ENCODE measurements at regions not wholly inside any gene's neighbourhood (a gene's known extent, or its start where the extent isn't known, plus 50 kb on each side); places are given as distances from the start of the nearest gene placed in this dataset.

GRCh38 chr3:23659840-23660430 is 145.8 kb upstream of the UBE2E1 start:
- no peaks in the 10 kb centered on the region for H3K27me3 ChIP-seq (ENCODE audit: control insufficient read depth, insufficient read depth, low read length)
- WGBS (ENCODE audit: insufficient coverage), result 87% methylated on average over 5 of the region's 5 CpGs
- TF ChIP-seq CTCF (IDR thresholded peaks at IDR 0.05), result no peak
- no peak overlapping the region for H3K4me3 ChIP-seq (ENCODE audit: low read length)
- peaks cover 6% of the 10 kb centered on the region for H3K4me1 ChIP-seq (ENCODE audit: control insufficient read depth, insufficient read depth, low read length)
- peaks cover 9 to 19% of the 10 kb centered on the region in 2 donors for H3K4me1 Mint-ChIP-seq
- H3K27ac ChIP-seq (ENCODE audit: low read length), result no peak overlapping the region
- DNase-seq, result no peak
- H3K36me3 ChIP-seq (ENCODE audit: control insufficient read depth, insufficient read depth, low read length), result no peaks in the 10 kb centered on the region
- peaks cover 0 to 5% of the 10 kb centered on the region in 2 donors for H3K27me3 Mint-ChIP-seq (ENCODE audit: low read depth in 2 of 2)
- H3K4me3 Mint-ChIP-seq, result no peak overlapping the region
- H3K36me3 Mint-ChIP-seq, result no peaks in the 10 kb centered on the region
- H3K9me3 ChIP-seq (ENCODE audit: control insufficient read depth, insufficient read depth, low read length), result peaks cover 4% of the 10 kb centered on the region
- no peak overlapping the region for H3K27ac Mint-ChIP-seq
- no peak for ATAC-seq
- no peaks in the 10 kb centered on the region for H3K9me3 Mint-ChIP-seq
- intact Hi-C loops (cut with micrococcal nuclease), result no loop called here

GRCh38 chr3:23662079-23662617 is 143.6 kb upstream of the UBE2E1 start:
- H3K36me3 ChIP-seq (ENCODE audit: control insufficient read depth, insufficient read depth, low read length), result no peaks in the 10 kb centered on the region
- no peak for ATAC-seq
- H3K36me3 Mint-ChIP-seq, result no peaks in the 10 kb centered on the region
- WGBS (ENCODE audit: insufficient coverage), result 40% methylated on average over 8 of the region's 9 CpGs
- no peak overlapping the region for H3K27ac Mint-ChIP-seq
- H3K27me3 ChIP-seq (ENCODE audit: control insufficient read depth, insufficient read depth, low read length), result no peaks in the 10 kb centered on the region
- TF ChIP-seq CTCF (IDR thresholded peaks at IDR 0.05), result no peak
- no peaks in the 10 kb centered on the region for H3K9me3 Mint-ChIP-seq
- no peak for DNase-seq
- peaks cover 9 to 19% of the 10 kb centered on the region in 2 donors for H3K4me1 Mint-ChIP-seq
- peaks cover 0 to 5% of the 10 kb centered on the region in 2 donors for H3K27me3 Mint-ChIP-seq (ENCODE audit: low read depth in 2 of 2)
- H3K9me3 ChIP-seq (ENCODE audit: control insufficient read depth, insufficient read depth, low read length), result no peaks in the 10 kb centered on the region
- intact Hi-C loops (cut with micrococcal nuclease), result no loop called here
- peaks cover 6% of the 10 kb centered on the region for H3K4me1 ChIP-seq (ENCODE audit: control insufficient read depth, insufficient read depth, low read length)
- H3K4me3 ChIP-seq (ENCODE audit: low read length), result no peak overlapping the region
- no peak overlapping the region for H3K27ac ChIP-seq (ENCODE audit: low read length)
- no peak overlapping the region for H3K4me3 Mint-ChIP-seq

- Mint-ChIP-seq H3K27me3 (ENCODE audit: low read depth in 2 of 2) (peaks cover 0 to 5% of the 10 kb centered on the region in 2 donors), H3K27ac (no peak overlapping the region), H3K4me1 (peaks cover 9 to 19% of the 10 kb centered on the region in 2 donors), H3K36me3 (no peaks in the 10 kb centered on the region), H3K4me3 (no peak overlapping the region), H3K9me3 (no peaks in the 10 kb centered on the region)
- no peak for ATAC-seq
- H3K36me3 ChIP-seq (ENCODE audit: control insufficient read depth, insufficient read depth, low read length), result no peaks in the 10 kb centered on the region
- 92% methylated on average over 2 of the region's 3 CpGs for WGBS (ENCODE audit: insufficient coverage)
- H3K27ac ChIP-seq (ENCODE audit: low read length), result no peak overlapping the region
- intact Hi-C loops (cut with micrococcal nuclease), result no loop called here
- H3K4me3 ChIP-seq (ENCODE audit: low read length), result no peak overlapping the region
- H3K9me3 ChIP-seq (ENCODE audit: control insufficient read depth, insufficient read depth, low read length), result no peaks in the 10 kb centered on the region
- no peak for TF ChIP-seq CTCF (IDR thresholded peaks at IDR 0.05)
- H3K27me3 ChIP-seq (ENCODE audit: control insufficient read depth, insufficient read depth, low read length), result no peaks in the 10 kb centered on the region
- no peak for DNase-seq
- H3K4me1 ChIP-seq (ENCODE audit: control insufficient read depth, insufficient read depth, low read length), result peaks cover 6% of the 10 kb centered on the region
Measured at GRCh38 chr3:23663246-23663645, 142.5 kb upstream of the UBE2E1 start.

Data from natural killer cell (primary cell).